CD4-positive, alpha-beta T cell treated with Interleukin-10 for 1 hour (primary cell): ENCODE measurements at regions not wholly inside any gene's neighbourhood (a gene's known extent, or its start where the extent isn't known, plus 50 kb on each side); places are given as distances from the start of the nearest gene placed in this dataset.

Experiments
- DNase-seq: peaks from one replicate; pipeline ENCODE4 v3.0.0-alpha.2; 2020

- no peak for DNase-seq
These were observed 83.3 kb downstream of the ALDH8A1 start for GRCh38 chr6:134866563-134866962.

DNA sequence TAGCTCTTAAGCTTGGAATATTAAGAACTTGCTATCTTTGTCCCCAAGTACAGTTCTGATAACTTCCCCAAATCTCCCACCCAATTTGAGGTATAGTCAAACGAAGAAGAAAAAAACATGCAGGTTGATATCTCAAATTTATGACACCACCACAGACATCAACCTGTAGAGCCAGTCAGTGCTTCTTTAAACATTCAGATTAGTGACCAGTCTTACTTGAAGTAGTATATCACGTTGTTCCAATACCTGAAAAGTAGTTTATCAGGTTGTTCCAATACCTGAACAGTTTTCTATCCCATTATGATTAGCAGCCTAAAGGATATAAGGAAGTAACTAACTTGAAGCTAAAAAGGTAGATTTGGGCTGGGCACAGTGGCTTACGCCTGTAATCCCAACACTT lies 85.3 kb downstream of the ALDH8A1 start:
- DNase-seq = no peak

GRCh38 chr6:134863763-134864510 lies 86.0 kb downstream of the ALDH8A1 start:
- no peak for DNase-seq

GRCh38 chr6:134854366-134854765 lies 95.5 kb downstream of the ALDH8A1 start:
- DNase-seq = no peak

DNA sequence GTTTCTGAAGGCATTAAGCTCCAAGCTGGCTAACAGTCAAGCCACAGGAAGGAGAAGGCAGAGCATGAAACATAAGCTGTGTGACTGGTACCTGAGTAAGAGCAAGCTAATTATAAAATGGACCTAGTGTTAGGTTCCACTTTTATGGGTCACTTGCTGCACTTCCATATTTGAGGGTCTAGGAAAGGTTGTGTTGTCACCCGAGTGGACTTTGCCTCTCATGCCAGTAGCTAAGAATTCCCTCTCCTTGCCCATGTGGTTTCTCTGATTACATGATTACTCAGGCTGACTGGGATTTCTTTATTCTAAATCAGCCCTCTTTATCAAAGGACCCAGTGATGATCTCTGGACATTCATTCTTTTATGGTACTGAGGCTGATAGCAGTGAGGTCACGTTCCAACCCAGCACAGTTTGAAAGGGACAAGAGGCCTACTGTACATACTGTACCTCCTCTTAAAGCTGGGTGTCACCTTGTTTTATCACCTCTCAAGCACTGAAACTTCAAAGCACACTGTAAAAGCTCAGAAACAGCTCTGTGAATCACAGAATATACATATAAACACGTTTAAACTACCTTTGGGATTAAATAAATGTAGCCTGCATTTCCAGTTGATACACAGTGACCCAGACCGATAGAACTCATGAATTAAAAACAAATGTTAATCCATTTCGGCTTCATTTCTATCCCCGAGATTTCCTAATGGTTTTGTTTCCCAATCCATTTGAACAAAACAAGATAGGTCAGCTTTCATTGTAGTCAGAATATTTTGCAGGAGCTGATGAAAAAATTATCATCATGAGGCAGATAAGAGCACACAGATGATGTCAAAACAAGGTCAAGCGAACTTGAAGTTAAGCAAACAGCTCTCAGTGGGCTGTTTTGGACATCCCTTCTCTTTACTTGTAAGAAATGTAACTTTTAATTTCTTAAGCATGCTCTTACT lies 96.5 kb downstream of the ALDH8A1 start:
- DNase-seq = no peak

DNA sequence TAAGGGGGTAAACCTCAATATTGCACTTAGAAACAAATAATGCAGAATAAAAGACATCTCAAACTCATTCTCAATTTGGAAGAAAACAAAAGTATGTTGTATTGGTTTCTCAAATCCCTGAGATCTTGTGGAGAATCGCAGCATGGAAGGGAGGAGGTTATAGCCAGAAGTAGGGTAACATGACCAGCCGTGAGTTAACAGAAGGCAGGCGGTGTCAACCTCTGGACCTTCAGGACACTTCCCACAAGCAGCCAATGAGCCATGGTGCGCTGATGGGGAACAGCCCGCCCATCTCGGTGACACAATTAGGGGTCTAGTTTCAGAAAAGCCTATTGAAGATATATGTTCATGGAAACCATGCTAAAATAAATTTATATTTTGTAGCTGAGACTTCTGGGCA lies 98.4 kb downstream of the ALDH8A1 start:
- no peak for DNase-seq

DNA sequence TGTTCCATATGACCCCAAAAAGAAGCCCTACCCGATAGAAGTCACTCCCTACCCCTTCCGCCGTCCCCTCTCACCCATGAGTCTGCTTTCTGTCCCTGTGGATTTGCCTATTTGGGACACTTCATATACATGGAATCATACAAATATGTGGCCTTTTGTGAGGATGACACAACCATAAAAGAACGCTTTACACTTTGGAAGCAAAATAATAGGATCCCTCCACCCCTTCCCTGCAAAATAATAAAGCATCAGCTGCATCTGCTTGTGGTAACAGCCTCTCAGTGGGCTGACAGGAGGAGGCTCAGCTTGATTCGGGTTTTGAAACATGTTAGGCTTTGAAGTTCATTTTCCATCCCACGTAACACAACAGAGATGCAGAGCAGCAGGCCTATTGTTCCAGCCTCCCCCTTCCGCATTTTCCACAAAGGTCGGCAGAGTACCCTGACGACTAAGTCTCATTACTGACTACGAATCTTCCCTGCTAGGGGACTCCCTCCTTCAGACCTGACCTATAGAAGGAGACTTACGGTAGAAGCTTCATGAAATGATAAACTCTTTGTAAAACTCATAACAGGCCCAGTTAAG lies 99.1 kb downstream of the ALDH8A1 start:
- no peak for DNase-seq

DNA sequence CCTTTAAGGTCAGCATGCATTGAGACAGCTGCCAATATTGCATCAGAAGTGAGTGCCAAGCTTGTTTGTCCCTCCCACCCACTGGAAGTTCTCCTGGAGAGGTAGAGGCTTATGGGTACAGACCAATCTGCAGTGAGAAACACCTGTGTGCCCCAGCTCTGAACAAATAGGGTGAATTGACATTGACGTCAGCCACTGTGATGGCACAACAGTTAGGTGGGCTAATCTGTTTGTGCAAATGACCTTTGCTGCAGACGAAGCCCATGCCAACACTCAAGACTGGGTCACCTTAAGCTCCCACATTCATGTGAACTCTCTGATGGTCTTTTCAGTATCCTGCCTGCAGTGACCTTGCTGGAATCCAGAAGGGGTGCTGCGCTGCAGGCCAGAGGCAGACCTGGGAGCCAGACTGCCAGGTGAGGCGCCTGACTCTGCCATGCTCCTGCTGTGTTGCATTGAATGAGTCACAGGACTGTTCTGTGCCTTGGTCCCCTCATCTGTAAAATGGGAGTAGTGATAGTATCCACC lies 99.9 kb downstream of the ALDH8A1 start:
- DNase-seq = no peak

GRCh38 chr6:134848076-134848475 lies 101.8 kb downstream of the ALDH8A1 start:
- DNase-seq = no peak

GRCh38 chr6:134846865-134847264 lies 103.0 kb downstream of the ALDH8A1 start:
- DNase-seq = no peak

- no peak for DNase-seq
These were observed 103.9 kb downstream of the ALDH8A1 start for GRCh38 chr6:134846031-134846430.

GRCh38 chr6:134844120-134844519 lies 105.8 kb downstream of the ALDH8A1 start:
- DNase-seq = no peak

GRCh38 chr6:134840086-134840867 lies 109.6 kb downstream of the ALDH8A1 start:
- no peak for DNase-seq

DNA sequence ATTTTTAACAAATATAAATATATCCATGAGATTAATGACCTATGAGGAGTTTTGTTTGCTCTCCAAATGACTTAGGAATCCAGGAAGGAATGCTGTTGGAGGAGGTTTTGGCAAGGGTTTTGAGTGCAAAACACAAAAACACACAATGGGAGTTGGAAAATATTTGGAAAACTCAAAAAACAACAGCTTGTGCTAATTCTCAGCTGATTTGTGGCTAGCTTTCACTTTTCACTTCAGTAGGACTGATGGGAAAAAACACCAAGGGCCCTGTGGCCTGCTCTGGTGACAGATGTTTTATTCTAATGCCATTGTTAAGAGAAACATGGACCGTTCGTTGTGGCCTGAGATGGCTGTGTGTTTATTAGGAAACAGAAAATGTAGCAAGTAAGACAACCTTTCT lies 113.9 kb downstream of the ALDH8A1 start:
- DNase-seq = no peak

- DNase-seq = no peak
These were observed 119.0 kb downstream of the ALDH8A1 start for GRCh38 chr6:134830940-134831339.

DNA sequence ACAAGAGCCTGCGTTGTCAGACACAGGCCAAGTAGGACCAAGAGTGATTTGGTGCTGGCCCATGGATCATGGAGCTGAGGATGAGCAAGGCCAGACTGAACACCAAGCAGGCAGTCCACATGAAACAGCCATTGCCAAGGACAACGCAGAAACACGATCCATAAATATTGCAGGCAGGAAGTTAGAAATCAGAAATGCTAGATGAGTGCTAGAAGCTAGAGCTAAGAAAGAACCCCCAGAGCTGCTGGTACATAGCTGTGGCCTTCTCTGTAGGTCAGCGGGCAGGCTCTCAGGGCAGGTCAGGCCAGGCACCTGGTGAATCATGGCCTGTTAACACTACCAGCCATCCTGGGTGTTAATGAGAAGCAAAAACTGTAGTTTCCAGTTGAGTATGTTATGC lies 119.7 kb downstream of the ALDH8A1 start:
- no peak for DNase-seq

DNA sequence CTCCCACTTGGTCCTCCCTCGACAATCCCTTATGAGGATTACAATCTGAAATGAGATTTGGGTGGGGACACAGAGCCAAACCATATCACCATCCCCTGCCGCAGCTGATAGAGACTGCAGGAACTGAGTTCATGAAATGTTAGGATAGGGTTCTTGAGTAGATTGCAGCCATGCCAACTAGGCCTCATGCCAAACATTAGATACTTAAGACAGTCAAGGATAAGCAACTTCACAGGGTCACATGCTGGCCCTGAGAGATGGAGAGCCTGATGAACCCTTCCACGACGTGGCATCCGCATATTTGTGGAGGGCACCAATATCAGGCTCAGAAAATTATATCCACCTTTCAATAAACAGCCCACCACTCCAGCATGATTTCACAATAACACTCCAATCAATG lies 121.3 kb downstream of the ALDH8A1 start:
- no peak for DNase-seq

GRCh38 chr6:134826889-134827737 lies 122.8 kb downstream of the ALDH8A1 start:
- DNase-seq = no peak

GRCh38 chr6:134823710-134824034 lies 126.2 kb downstream of the ALDH8A1 start:
- DNase-seq = no peak

- DNase-seq = peak; percentile 61
These were observed 126.8 kb downstream of the ALDH8A1 start for GRCh38 chr6:134822920-134823709.
